Mammary epithelial cell (primary cell): ENCODE measurements at regions not wholly inside any gene's neighbourhood (a gene's known extent, or its start where the extent isn't known, plus 50 kb on each side); places are given as distances from the start of the nearest gene placed in this dataset.

Experiments
- CTCF ChIP-seq, 2 donors: IDR thresholded peaks in 1 of 2; conservative IDR thresholded peaks in 1 of 2; 2 replicates each; pipeline ENCODE4 v1.5.1; 2011 to 2012; ENCODE audit warnings: inconsistent platforms in 2 of 2, low read length in 2 of 2, mild to moderate bottlenecking in 2 of 2, control low read depth in 1 of 2, low read depth in 1 of 2; ENCODE audit not compliant: insufficient read depth in 1 of 2; ENCODE audit errors: extremely low read depth in 1 of 2
- EZH2 ChIP-seq: IDR thresholded peaks from 2 replicates; pipeline ENCODE4 v1.6.1; 2012; ENCODE audit warnings: low read length, inconsistent platforms, borderline replicate concordance

- TF ChIP-seq CTCF (conservative IDR thresholded peaks at IDR 0.05 in 1 of 2, IDR thresholded peaks at IDR 0.05 in 1 of 2; ENCODE audit: extremely low read depth in 1 of 2, insufficient read depth in 1 of 2, low read depth in 1 of 2, low read length in 2 of 2) (no peak), EZH2 (no peak)
These were observed 265.4 kb downstream of the ADGRD1 start for GRCh38 chr12:131218923-131219669.
